ENCODE measurements at regions not wholly inside any gene's neighbourhood (a gene's known extent, or its start where the extent isn't known, plus 50 kb on each side); places are given as distances from the start of the nearest gene placed in this dataset.

GRCh38 chr9:16252616-16253015 is 617.9 kb downstream of the BNC2 start:
- TF ChIP-seq CTCF (IDR thresholded peaks at IDR 0.05) (no peak), MAX (IDR thresholded peaks at IDR 0.05) (no peak), RCOR1 (IDR thresholded peaks at IDR 0.05; ENCODE audit: low read depth, low read length) (no peak), CBX2 (IDR thresholded peaks at IDR 0.05; ENCODE audit: borderline replicate concordance, low read depth) (no peak)
